ENCODE measurements at regions not wholly inside any gene's neighbourhood (a gene's known extent, or its start where the extent isn't known, plus 50 kb on each side); places are given as distances from the start of the nearest gene placed in this dataset.

- ChIA-PET CTCF (interaction anchor here (0.5 to 1.5 kb wide), 2 partner anchors 9 to 40 kb away, joined by 3 to 5 read pairs; no protein-coding TSS in a partner anchor), POLR2A (no interaction called here)
- no peaks in the 10 kb centered on the region for H3K36me3 ChIP-seq (ENCODE audit: control insufficient read depth in 2 of 2, extremely low read depth in 1 of 2, insufficient read depth in 2 of 2, low read length in 2 of 2)
- FAIRE-seq (no peak), DNase-seq (ENCODE audit: low read depth, low spot score) (no peak)
- H3K27ac ChIP-seq (ENCODE audit: insufficient read depth, low read depth, low read length): no peak overlapping the region
- no TSS peak for BruUV-seq (replicated peaks)
- H4K20me1 ChIP-seq (replicated peaks; ENCODE audit: control insufficient read depth, extremely low read depth, insufficient read depth, low read length): no peaks in the 10 kb centered on the region
- intact Hi-C loops (cut with micrococcal nuclease) (no loop called here), dilution Hi-C loops (cut with MboI; ENCODE audit: extremely low pct_ligation_motif_present, low sequenced_read_pairs) (no loop called here)
- no peak overlapping the region for H3K4me3 ChIP-seq (replicated peaks in 1 of 3; ENCODE audit: insufficient read depth in 1 of 3, low read depth in 1 of 3, low read length in 3 of 3)
- no peaks in the 10 kb centered on the region for H3K9me3 ChIP-seq (replicated peaks; ENCODE audit: control insufficient read depth, insufficient read depth, low read length)
- no peaks in the 10 kb centered on the region for H3K79me2 ChIP-seq (ENCODE audit: control insufficient read depth, insufficient read depth, low read length)
- no peaks in the 10 kb centered on the region for H3K9me1 ChIP-seq (replicated peaks; ENCODE audit: control insufficient read depth, extremely low read depth, insufficient read depth, low read length)
- TF ChIP-seq MYC (IDR thresholded peaks at IDR 0.05; ENCODE audit: low read depth, low read length) (no peak), MAX (IDR thresholded peaks at IDR 0.05; ENCODE audit: insufficient read depth, insufficient read length) (no peak), POLR2AphosphoS5 (IDR thresholded peaks at IDR 0.05; ENCODE audit: insufficient read depth, low read depth, low read length) (no peak), GATA2 (IDR thresholded peaks at IDR 0.05; ENCODE audit: insufficient read depth, insufficient read length, low read depth, low read length) (no peak), POLR2A (IDR thresholded peaks at IDR 0.05; ENCODE audit: low read depth, low read length) (no peak), JUN (IDR thresholded peaks at IDR 0.05; ENCODE audit: borderline replicate concordance, insufficient read depth, insufficient read length, low read depth) (no peak), EZH2 (IDR thresholded peaks at IDR 0.05; ENCODE audit: borderline replicate concordance, low read depth, low read length, severe bottlenecking) (no peak), CTCF (IDR thresholded peaks at IDR 0.05; ENCODE audit: extremely low read depth in 1 of 2, insufficient read depth in 1 of 2, low read depth in 1 of 2, low read length in 2 of 2) (no peak), FOS (IDR thresholded peaks at IDR 0.05; ENCODE audit: borderline replicate concordance, insufficient read depth, low read length) (no peak)
- no peak overlapping the region for H2AFZ ChIP-seq (ENCODE audit: low read depth, low read length)
- peaks cover 10% of the 10 kb centered on the region for H3K4me1 ChIP-seq (ENCODE audit: control insufficient read depth, extremely low read depth, insufficient read depth, low read length)
- H3K27me3 ChIP-seq (ENCODE audit: control insufficient read depth in 2 of 2, insufficient read depth in 2 of 2, low read length in 2 of 2): no peaks in the 10 kb centered on the region
- no peak overlapping the region for H3K4me2 ChIP-seq (ENCODE audit: insufficient read depth, low read length)
- no peak overlapping the region for H3K9ac ChIP-seq (replicated peaks; ENCODE audit: extremely low read depth, insufficient read depth, low read length)
Observed at GRCh38 chr5:67363963-67364362, 167.4 kb upstream of the CD180 start.

Measured in endothelial cell of umbilical vein (primary cell).